Activated CD8-positive, alpha-beta T cell treated with anti-CD3 and anti-CD28 coated beads for 36 hours (primary cell): ENCODE measurements at regions not wholly inside any gene's neighbourhood (a gene's known extent, or its start where the extent isn't known, plus 50 kb on each side); places are given as distances from the start of the nearest gene placed in this dataset.

Experiments
- ATAC-seq: fragments of 200-7000 bp; cut with Tn5 transposase; one replicate; pipeline ENCODE4 v1.10.0; 2021; ENCODE audit warnings: mild to moderate bottlenecking, moderate library complexity
- CTCF ChIA-PET: fragments of 350-600 bp; sonication (Branson Sonifier 250); formaldehyde crosslinking; loops from one replicate; lab custom pipeline; 2021; ENCODE audit warnings: antibody characterized with exemption; lab: Charles Lee
- POLR2A ChIA-PET: fragments of 350-600 bp; sonication (Branson Sonifier 250); formaldehyde crosslinking; loops from one replicate; lab custom pipeline; 2021; ENCODE audit warnings: antibody characterized with exemption; lab: Charles Lee
- DNase-seq: peaks from one replicate; pipeline ENCODE4 v3.0.0-alpha.2; 2020
- H3K27ac Mint-ChIP-seq: one replicate; pipeline ENCODE4 v1.8.0; 2021; ENCODE audit warnings: mild to moderate bottlenecking, mixed read lengths
- H3K27me3 Mint-ChIP-seq: one replicate; pipeline ENCODE4 v1.8.0; 2021; ENCODE audit warnings: mixed read lengths
- H3K36me3 Mint-ChIP-seq: one replicate; pipeline ENCODE4 v1.8.0; 2021; ENCODE audit warnings: low read depth, mixed read lengths
- H3K4me1 Mint-ChIP-seq: one replicate; pipeline ENCODE4 v1.8.0; 2021; ENCODE audit warnings: low read depth, mixed read lengths
- H3K4me3 Mint-ChIP-seq: one replicate; pipeline ENCODE4 v1.8.0; 2021; ENCODE audit warnings: mild to moderate bottlenecking, moderate library complexity, mixed read lengths
- H3K9me3 Mint-ChIP-seq: one replicate; pipeline ENCODE4 v1.8.0; 2021; ENCODE audit warnings: mixed read lengths
- intact Hi-C: fragments of 100-400 bp; cut with micrococcal nuclease; formaldehyde crosslinking; loops from one replicate; pipeline ENCODE4 v1.10.0; 2022
- TF ChIP-seq, protein P1 (sequence below): fragments of 200-600 bp; IDR thresholded peaks from one replicate; pipeline ENCODE4 v1.8.0; 2022; ENCODE audit warnings: antibody characterized with exemption, mild to moderate bottlenecking

DNA sequence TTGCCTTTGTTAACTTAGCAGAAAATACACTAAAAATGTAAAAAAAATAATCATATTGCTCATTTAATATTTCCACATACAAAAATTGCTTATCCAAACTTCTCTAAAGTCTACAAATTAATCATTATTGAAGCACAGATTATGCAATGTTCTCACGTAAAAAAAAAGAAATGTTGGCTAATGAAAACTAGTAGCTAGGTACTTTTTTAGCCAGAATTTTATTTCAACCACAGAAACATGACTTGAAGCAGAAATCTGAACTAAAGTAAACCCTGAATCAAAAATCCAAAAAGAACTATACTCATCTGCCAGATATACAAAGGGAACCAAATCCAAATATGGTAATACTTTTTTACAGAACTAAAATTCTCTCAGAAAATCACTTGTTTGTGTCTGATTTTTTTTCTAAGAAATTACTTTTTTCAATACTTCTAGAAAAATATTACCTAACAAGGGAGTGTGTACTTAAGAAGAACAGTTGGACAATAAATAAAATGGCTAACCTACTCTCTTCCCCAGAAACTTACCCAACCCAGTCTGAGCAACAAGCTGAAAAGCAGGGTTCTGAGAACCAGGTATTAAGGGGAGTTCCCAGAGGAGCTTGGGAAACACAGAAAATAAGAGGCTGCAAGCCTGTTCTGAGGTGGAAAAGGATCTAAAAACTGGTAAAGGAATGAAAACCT is 78.4 kb upstream of the RAP1B start:
- Mint-ChIP-seq H3K4me3 (no peak overlapping the region), H3K36me3 (peaks cover 2% of the 10 kb centered on the region), H3K27ac (no peak overlapping the region), H3K27me3 (no peaks in the 10 kb centered on the region), H3K9me3 (no peaks in the 10 kb centered on the region), H3K4me1 (peaks cover 31% of the 10 kb centered on the region)
- ATAC-seq, result no peak
- intact Hi-C loops, result no loop called here
- TF ChIP-seq, protein P1, sequence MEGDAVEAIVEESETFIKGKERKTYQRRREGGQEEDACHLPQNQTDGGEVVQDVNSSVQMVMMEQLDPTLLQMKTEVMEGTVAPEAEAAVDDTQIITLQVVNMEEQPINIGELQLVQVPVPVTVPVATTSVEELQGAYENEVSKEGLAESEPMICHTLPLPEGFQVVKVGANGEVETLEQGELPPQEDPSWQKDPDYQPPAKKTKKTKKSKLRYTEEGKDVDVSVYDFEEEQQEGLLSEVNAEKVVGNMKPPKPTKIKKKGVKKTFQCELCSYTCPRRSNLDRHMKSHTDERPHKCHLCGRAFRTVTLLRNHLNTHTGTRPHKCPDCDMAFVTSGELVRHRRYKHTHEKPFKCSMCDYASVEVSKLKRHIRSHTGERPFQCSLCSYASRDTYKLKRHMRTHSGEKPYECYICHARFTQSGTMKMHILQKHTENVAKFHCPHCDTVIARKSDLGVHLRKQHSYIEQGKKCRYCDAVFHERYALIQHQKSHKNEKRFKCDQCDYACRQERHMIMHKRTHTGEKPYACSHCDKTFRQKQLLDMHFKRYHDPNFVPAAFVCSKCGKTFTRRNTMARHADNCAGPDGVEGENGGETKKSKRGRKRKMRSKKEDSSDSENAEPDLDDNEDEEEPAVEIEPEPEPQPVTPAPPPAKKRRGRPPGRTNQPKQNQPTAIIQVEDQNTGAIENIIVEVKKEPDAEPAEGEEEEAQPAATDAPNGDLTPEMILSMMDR, result no peak
- ChIA-PET POLR2A (interaction anchor here (0.6 kb wide), 1 partner anchor 154 kb away, joined by 3 read pairs; no protein-coding TSS in a partner anchor), CTCF (interaction anchor here (0.7 to 0.8 kb wide), 2 partner anchors 26 to 33 kb away, joined by 3 read pairs; no protein-coding TSS in a partner anchor)
- no peak for DNase-seq

DNA sequence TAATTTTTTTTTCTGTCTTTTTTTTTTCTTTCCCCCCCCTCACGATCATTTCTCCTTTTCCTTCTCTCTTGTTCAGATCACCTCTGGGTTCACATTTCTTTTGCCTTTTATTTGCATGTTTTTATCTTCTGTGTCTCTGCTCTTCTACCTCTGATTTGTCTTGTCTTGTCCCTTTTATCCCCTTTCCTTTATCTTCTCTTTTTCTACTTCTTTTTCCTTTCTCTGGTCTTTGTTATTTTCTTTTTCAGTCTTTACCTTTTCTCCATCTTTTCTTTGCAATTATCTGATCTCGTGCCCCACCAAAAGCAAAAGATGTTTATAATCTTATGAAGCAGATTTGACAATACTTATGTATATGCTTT is 77.8 kb upstream of the RAP1B start:
- peaks cover 34% of the 10 kb centered on the region for H3K4me1 Mint-ChIP-seq
- ATAC-seq (no peak), DNase-seq (no peak)
- intact Hi-C loops, result no loop called here
- H3K27ac Mint-ChIP-seq, result peak overlapping the region; percentile 63
- H3K9me3 Mint-ChIP-seq, result no peaks in the 10 kb centered on the region
- ChIA-PET CTCF (no interaction called here), POLR2A (interaction anchor here (0.6 kb wide), 1 partner anchor 155 kb away, joined by 3 read pairs; no protein-coding TSS in a partner anchor)
- H3K27me3 Mint-ChIP-seq, result no peaks in the 10 kb centered on the region
- no peak overlapping the region for H3K4me3 Mint-ChIP-seq
- peaks cover 3% of the 10 kb centered on the region for H3K36me3 Mint-ChIP-seq
- TF ChIP-seq, protein P1, result no peak

DNA sequence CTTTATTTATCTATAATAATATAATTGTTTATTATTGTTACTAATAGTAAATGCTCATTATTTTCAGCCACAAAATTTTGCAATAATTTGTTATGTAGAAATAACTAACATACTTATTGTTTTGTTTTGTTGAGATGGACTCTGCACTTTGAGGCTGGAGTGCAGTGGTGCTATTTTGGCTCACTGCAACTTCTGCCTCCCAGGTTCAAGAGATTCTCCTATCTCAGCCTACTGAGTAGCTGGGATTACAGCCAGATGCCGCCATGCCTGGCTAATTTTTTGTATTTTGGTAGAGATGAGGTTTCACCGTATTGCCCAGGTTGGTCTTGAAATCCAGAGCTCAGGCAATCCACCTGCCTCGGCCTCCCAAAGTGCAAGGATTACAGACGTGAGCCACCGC is 76.6 kb upstream of the RAP1B start:
- no peak for ATAC-seq
- peaks cover 43% of the 10 kb centered on the region for H3K4me1 Mint-ChIP-seq
- POLR2A ChIA-PET, result no interaction called here
- DNase-seq, result no peak
- intact Hi-C loops, result no loop called here
- H3K27ac Mint-ChIP-seq, result no peak overlapping the region
- H3K9me3 Mint-ChIP-seq, result no peaks in the 10 kb centered on the region
- H3K27me3 Mint-ChIP-seq, result no peaks in the 10 kb centered on the region
- CTCF ChIA-PET, result no interaction called here
- no peak overlapping the region for H3K4me3 Mint-ChIP-seq
- TF ChIP-seq, protein P1, result no peak
- peaks cover 3% of the 10 kb centered on the region for H3K36me3 Mint-ChIP-seq

DNA sequence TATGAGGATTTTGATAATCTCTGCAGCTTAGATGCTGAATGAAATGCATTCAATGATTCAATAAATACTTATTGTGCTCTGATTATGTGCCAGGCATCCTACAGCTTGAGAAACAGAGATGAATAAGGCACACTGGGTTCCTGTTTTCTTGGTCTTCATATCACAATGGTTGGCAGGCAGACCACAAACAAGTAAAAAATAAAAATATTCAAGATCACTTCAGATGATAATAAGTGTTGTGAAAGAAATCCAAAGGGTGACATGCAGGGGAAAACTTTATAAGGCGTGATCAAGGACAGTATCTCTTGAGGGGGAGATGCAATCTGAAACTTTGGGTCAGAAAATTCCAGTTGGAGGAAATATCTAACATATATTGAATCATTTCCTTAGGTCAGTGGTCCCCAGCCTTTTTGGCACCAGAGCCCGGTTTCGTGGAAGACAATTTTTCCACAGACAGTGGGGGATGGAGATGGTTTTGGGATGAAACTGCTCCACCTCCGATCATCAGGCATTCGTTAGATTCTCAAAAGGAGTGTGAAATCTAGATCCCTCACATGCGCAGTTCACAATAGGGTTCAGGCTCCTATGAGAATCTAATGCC is 73.7 kb upstream of the RAP1B start:
- TF ChIP-seq, protein P1, result no peak
- Mint-ChIP-seq H3K4me1 (peaks cover 59% of the 10 kb centered on the region), H3K27ac (peak overlapping the region; percentile 25), H3K4me3 (no peak overlapping the region), H3K27me3 (no peaks in the 10 kb centered on the region), H3K36me3 (peaks cover 3% of the 10 kb centered on the region), H3K9me3 (peaks cover 10% of the 10 kb centered on the region)
- ATAC-seq, result no peak
- intact Hi-C loops, result no loop called here
- CTCF ChIA-PET, result interaction anchor here (2.4 kb wide), 1 partner anchor 8 kb away, joined by 6 read pairs; no protein-coding TSS in a partner anchor
- DNase-seq, result no peak
- POLR2A ChIA-PET, result no interaction called here

DNA sequence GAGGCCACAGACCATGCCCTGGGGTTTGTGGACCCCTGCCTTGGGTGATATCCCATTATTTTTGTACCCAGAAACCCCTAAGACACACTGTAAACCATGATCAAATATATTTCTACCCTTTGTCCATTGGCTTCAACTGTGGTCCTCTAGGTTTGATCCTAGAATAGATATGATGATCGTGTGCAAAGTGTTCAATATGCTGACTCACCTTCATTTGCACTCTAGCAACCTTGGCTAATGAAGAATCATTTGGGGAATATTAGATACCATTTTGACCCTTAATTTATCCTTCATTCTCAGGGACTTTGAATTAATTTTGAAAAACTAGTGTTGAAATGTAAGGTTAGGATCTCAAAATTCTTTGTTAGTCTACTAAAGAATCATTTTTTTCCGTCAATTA is 73.1 kb upstream of the RAP1B start:
- Mint-ChIP-seq H3K4me3 (no peak overlapping the region), H3K27ac (peak overlapping the region; percentile 25), H3K27me3 (no peaks in the 10 kb centered on the region), H3K4me1 (peaks cover 55% of the 10 kb centered on the region), H3K9me3 (peaks cover 10% of the 10 kb centered on the region), H3K36me3 (peaks cover 3% of the 10 kb centered on the region)
- DNase-seq (no peak), ATAC-seq (no peak)
- CTCF ChIA-PET, result interaction anchor here (0.9 to 2.4 kb wide), 3 partner anchors 9 to 182 kb away, joined by 3 to 6 read pairs (median 6); no protein-coding TSS in a partner anchor
- POLR2A ChIA-PET, result interaction anchor here (2.0 kb wide), 1 partner anchor 75 kb away, joined by 7 read pairs; no protein-coding TSS in a partner anchor
- intact Hi-C loops, result no loop called here
- TF ChIP-seq, protein P1, result no peak
